Smooth muscle cell (in vitro differentiated cells): ENCODE measurements at regions not wholly inside any gene's neighbourhood (a gene's known extent, or its start where the extent isn't known, plus 50 kb on each side); places are given as distances from the start of the nearest gene placed in this dataset.
"Not testable (repeated sequence)": the region's sequence is repeated elsewhere in the genome, so short reads cannot be mapped to it uniquely, and the experiment has no call there.

Experiments
- DNase-seq: peaks from one replicate; lab custom pipeline; 2025; ENCODE audit not compliant: unreplicated experiment; lab: John Stamatoyannopoulos, UW
- H2AFZ ChIP-seq: fragments of 200-600 bp; sonication (generic); 2 replicates; pipeline ENCODE4 v1.6.0; 2016; ENCODE audit warnings: antibody characterized with exemption, low read depth, mild to moderate bottlenecking
- H3F3A ChIP-seq: fragments of 200-600 bp; sonication (generic); 2 replicates; pipeline ENCODE4 v1.6.0; 2017; ENCODE audit warnings: antibody characterized with exemption, low read depth
- H3K27ac ChIP-seq: fragments of 200-600 bp; sonication (generic); 2 replicates; pipeline ENCODE4 v1.5.1; 2016; ENCODE audit warnings: low read depth, mild to moderate bottlenecking
- H3K27me3 ChIP-seq: fragments of 200-600 bp; sonication (generic); 2 replicates; pipeline ENCODE4 v1.6.1; 2016; ENCODE audit warnings: low read depth, mild to moderate bottlenecking
- H3K36me3 ChIP-seq: fragments of 200-600 bp; sonication (generic); 2 replicates; pipeline ENCODE4 v1.5.1; 2016; ENCODE audit warnings: low read depth
- H3K4me1 ChIP-seq: fragments of 200-600 bp; sonication (generic); 2 replicates; pipeline ENCODE4 v1.5.1; 2016; ENCODE audit warnings: low read depth
- H3K4me2 ChIP-seq: fragments of 200-600 bp; sonication (generic); 2 replicates; pipeline ENCODE4 v1.6.0; 2016; ENCODE audit warnings: mild to moderate bottlenecking
- H3K4me3 ChIP-seq: fragments of 200-600 bp; sonication (generic); 2 replicates; pipeline ENCODE4 v1.5.1; 2016; ENCODE audit warnings: mild to moderate bottlenecking
- H3K79me2 ChIP-seq: fragments of 200-600 bp; sonication (generic); 2 replicates; pipeline ENCODE4 v1.6.0; 2016; ENCODE audit warnings: low read depth, mild to moderate bottlenecking
- H3K9ac ChIP-seq: fragments of 200-600 bp; sonication (generic); 2 replicates; pipeline ENCODE4 v1.6.0; 2016; ENCODE audit warnings: low read depth
- H3K9me3 ChIP-seq: fragments of 200-600 bp; sonication (generic); replicated peaks from 2 replicates; pipeline ENCODE4 v1.5.1; 2016; ENCODE audit warnings: low read depth
- H4K20me1 ChIP-seq: fragments of 200-600 bp; sonication (generic); 2 replicates; pipeline ENCODE4 v1.6.0; 2016; ENCODE audit warnings: low read depth
- CTCF ChIP-seq: fragments of 200-600 bp; sonication (generic); IDR thresholded peaks from 2 replicates; pipeline ENCODE4 v1.5.1; 2017; ENCODE audit warnings: borderline replicate concordance, mild to moderate bottlenecking, antibody characterized with exemption; ENCODE audit not compliant: insufficient read depth, poor library complexity, severe bottlenecking
- WGBS: methylation state at CpG from one replicate; pipeline ENCODE4 v1.1.7; 2016; ENCODE audit warnings: low lambda C conversion rate; 5-methylcytosine and 5-hydroxymethylcytosine counted together

GRCh38 chrX:46228389-46228788 is 316.8 kb downstream of the ZNF674 start:
- Histone ChIP-seq H3K27ac (no peak overlapping the region), H3F3A (no peaks in the 10 kb centered on the region), H3K79me2 (no peaks in the 10 kb centered on the region), H2AFZ (no peak overlapping the region), H3K9ac (no peak overlapping the region), H3K4me3 (no peak overlapping the region), H3K36me3 (no peaks in the 10 kb centered on the region), H3K27me3 (no peaks in the 10 kb centered on the region), H3K4me1 (no peaks in the 10 kb centered on the region), H3K9me3 (no peaks in the 10 kb centered on the region), H4K20me1 (no peaks in the 10 kb centered on the region), H3K4me2 (no peak overlapping the region)
- no peak for DNase-seq
- TF ChIP-seq CTCF, result no peak
- 95% methylated on average over 5 of the region's 6 CpGs for WGBS

- H3F3A ChIP-seq, result no peaks in the 10 kb centered on the region
- no peaks in the 10 kb centered on the region for H3K36me3 ChIP-seq
- H3K9ac ChIP-seq, result no peak overlapping the region
- no peaks in the 10 kb centered on the region for H3K4me1 ChIP-seq
- no peaks in the 10 kb centered on the region for H3K79me2 ChIP-seq
- no peak overlapping the region for H3K4me3 ChIP-seq
- H3K27me3 ChIP-seq, result no peaks in the 10 kb centered on the region
- H3K27ac ChIP-seq, result no peak overlapping the region
- H4K20me1 ChIP-seq, result no peaks in the 10 kb centered on the region
- no peak for DNase-seq
- no peak overlapping the region for H2AFZ ChIP-seq
- 100% methylated on average over 1 of the region's 1 CpG for WGBS
- H3K9me3 ChIP-seq, result no peaks in the 10 kb centered on the region
- TF ChIP-seq CTCF, result no peak
- H3K4me2 ChIP-seq, result no peak overlapping the region
These were observed 318.8 kb downstream of the ZNF674 start for GRCh38 chrX:46226422-46226821.

GRCh38 chrX:46223499-46223898 is 321.7 kb downstream of the ZNF674 start:
- not testable (repeated sequence) for H3K4me1 ChIP-seq, H3K4me3 ChIP-seq, H3K9me3 ChIP-seq, DNase-seq, H3K9ac ChIP-seq, H3K79me2 ChIP-seq, H2AFZ ChIP-seq, H3K27ac ChIP-seq, H3K36me3 ChIP-seq, H3K27me3 ChIP-seq, H3F3A ChIP-seq, H3K4me2 ChIP-seq, H4K20me1 ChIP-seq

- H3K4me1 ChIP-seq, result no peaks in the 10 kb centered on the region
- no peak overlapping the region for H3K9ac ChIP-seq
- no peaks in the 10 kb centered on the region for H4K20me1 ChIP-seq
- 85% methylated on average over 3 of the region's 3 CpGs for WGBS
- no peak overlapping the region for H3K4me3 ChIP-seq
- H3F3A ChIP-seq, result no peaks in the 10 kb centered on the region
- H3K4me2 ChIP-seq, result no peak overlapping the region
- no peaks in the 10 kb centered on the region for H3K27me3 ChIP-seq
- DNase-seq, result no peak
- H3K36me3 ChIP-seq, result no peaks in the 10 kb centered on the region
- no peaks in the 10 kb centered on the region for H3K9me3 ChIP-seq
- TF ChIP-seq CTCF, result no peak
- no peak overlapping the region for H3K27ac ChIP-seq
- no peaks in the 10 kb centered on the region for H3K79me2 ChIP-seq
- no peak overlapping the region for H2AFZ ChIP-seq
These were observed 324.4 kb downstream of the ZNF674 start for GRCh38 chrX:46220822-46221221.
